ENCODE measurements at regions not wholly inside any gene's neighbourhood (a gene's known extent, or its start where the extent isn't known, plus 50 kb on each side); places are given as distances from the start of the nearest gene placed in this dataset.

- TF ChIP-seq CTCF (IDR thresholded peaks at IDR 0.05; ENCODE audit: low read length) (no peak), EZH2 (IDR thresholded peaks at IDR 0.05; ENCODE audit: borderline replicate concordance, low read length) (no peak)
Measured at GRCh38 chr12:113713156-113713555, 241.5 kb upstream of the LHX5 start.
